GM19193 (cell line): ENCODE measurements at regions not wholly inside any gene's neighbourhood (a gene's known extent, or its start where the extent isn't known, plus 50 kb on each side); places are given as distances from the start of the nearest gene placed in this dataset.

Experiments used
- POLR2A ChIP-seq: IDR thresholded peaks from 4 replicates; pipeline ENCODE4 v1.6.1; 2011; ENCODE audit not compliant: insufficient read depth, insufficient read length; ENCODE audit errors: extremely low read depth

DNA sequence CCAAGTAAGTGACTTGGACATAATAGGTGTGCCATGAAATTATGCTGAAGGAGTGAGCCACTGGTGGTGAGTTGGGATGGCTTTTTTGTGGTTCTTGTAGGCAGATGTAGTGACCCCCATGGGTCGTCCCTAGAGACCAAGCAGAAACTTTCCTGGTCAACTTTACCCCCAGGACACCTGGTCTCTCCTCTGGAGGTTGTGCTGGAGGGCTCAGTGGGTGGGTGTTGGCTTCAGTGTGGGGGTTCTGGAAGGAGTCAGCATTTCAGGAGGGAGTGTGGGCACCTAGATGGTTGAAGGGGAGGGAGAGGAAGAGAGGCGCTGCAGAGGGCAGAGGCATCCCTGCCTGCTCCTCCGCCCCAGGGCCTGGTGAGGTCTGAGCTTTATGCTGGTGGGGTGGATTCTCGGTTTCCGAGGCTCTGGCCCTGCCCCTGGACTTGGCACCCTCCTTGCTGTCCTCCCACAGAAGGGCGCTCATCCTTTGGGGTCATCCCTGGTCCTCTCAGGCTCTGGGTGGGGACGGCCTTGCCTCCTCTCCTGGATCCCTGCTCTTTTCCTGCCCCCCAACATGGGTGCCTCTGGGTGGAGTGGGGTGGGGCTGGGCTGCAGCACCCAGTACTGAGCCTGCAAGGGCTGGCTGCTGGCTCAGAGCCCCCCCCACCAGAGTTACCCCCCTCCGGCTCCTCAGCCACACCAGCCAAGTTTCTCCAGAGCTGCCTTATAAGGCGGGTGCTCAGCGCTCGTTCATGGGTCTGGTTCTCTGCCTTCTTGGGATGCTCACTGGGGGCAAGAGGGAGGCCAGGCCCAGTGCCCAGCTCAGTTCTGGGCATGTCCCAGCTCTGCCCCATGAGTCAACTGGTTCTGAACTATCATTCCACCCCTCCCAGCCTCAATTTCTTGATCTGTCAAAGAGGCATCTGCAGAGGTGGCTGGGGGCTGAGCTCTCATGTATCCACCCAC, 266.8 kb downstream of the SEC14L1 start:
- no peak for TF ChIP-seq POLR2A

- no peak for TF ChIP-seq POLR2A
These were observed 267.5 kb downstream of the SEC14L1 start for GRCh38 chr17:77408284-77408683.

GRCh38 chr17:77409282-77410161, 268.8 kb downstream of the SEC14L1 start:
- TF ChIP-seq POLR2A, result no peak

GRCh38 chr17:77410470-77410869, 269.7 kb downstream of the SEC14L1 start:
- TF ChIP-seq POLR2A, result no peak

- TF ChIP-seq POLR2A, result no peak
These were observed 274.1 kb downstream of the SEC14L1 start for GRCh38 chr17:77414811-77415400.

- no peak for TF ChIP-seq POLR2A
These were observed 275.4 kb downstream of the SEC14L1 start for GRCh38 chr17:77416105-77416713.

DNA sequence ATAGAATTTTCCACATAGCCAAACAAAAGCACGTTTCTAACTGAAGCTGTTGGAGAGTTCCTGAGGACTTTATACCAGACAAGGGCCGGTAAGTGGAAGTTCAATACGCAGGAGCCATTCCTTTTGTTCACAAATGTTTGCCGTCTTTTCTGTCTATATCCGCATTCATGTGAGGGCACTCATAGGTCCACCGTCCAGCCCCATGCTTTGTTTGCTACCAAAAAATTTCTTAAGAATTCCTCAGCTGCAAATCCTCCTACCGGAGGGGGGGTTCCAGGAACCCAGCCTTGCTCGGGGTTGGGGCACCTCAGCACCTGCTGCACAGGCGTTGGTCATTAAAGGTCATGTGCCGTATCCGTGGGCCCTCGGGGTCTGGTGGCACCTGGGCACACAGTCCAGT, 276.8 kb downstream of the SEC14L1 start:
- no peak for TF ChIP-seq POLR2A

- no peak for TF ChIP-seq POLR2A
These were observed 277.8 kb downstream of the SEC14L1 start for GRCh38 chr17:77418609-77419008.

DNA sequence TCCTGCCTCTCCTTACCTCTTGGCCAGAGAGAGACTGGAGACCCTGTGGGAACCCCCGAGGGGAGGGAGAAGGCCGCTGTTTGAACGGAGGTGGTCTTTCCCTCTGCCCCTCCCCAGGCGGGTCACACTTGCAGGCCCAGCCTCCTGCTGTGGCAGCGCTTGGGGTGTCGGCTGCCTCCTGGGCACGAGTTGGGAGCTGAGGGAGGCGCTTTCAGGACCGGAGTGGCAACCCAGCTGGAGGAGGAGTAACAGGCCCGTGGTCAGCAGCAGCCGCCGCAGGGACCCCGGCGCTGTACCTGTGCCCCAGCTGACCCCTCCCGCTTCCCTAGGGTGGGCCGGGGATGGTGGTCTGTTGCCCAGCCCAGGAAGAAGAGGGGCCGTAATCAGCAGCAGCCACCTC, 278.3 kb downstream of the SEC14L1 start:
- no peak for TF ChIP-seq POLR2A

DNA sequence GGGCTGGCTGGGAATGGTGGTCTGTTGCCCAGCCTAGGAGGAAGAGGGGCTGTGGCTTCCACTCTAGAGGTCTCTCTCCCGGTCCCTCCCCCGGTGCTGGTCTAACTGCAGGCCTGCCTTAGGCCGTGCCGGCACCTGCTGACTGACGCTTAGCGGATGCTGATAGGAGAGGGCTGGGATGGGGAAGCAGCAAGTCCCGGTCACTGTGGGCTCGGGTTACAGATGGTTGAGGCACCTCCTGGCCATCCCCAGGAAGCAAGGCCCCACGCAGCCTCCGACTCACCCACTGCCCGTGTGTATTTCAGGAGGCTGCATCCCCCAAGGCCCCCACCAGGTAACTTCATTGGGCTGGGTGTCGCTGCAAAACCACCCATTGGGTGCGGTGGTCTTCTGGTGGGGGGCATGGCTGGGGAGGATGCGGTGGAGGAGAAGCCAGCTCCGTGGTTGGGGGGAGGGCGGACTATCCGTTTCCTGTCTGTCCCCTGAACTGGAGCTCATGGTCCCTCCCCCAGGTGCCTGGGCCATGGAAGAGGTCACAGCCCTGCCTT, 278.9 kb downstream of the SEC14L1 start:
- no peak for TF ChIP-seq POLR2A

DNA sequence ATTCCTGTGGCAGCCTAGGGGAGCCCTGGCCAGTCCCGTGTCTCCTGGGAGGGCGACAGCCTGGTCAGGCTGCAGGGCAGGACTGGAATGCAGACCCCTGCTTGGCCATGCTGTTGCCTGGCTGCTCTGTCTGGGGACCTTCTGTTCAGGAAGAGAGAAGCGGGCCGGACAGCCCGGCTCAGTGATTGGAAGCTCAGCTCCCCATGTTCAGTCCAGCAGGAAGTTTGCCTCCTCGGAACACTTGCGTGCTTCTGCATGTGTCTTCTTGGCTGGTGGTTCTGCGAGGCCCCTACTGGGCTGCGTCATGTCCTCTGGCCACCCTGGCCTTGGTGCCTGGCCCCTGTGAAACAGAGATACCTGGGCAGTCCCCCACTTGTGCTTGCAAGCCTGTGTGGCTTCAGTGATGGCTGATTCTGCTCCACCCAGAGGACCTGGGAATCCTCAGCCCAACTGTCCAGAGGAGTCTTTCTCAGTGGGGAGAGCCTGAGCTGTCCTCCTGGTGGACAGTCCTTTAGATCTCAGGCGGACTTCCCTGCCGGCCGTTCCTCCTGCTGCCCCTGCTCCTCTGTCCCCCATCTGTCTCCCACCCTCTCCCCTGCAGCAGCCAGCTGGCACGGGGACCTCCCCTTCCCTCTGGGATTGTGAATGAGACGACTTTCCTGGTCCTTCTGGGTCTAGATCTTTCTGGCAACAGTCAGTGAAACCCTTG, 279.5 kb downstream of the SEC14L1 start:
- TF ChIP-seq POLR2A, result no peak

- no peak for TF ChIP-seq POLR2A
These were observed 280.2 kb downstream of the SEC14L1 start for GRCh38 chr17:77420804-77421629.

GRCh38 chr17:77421630-77421972, 280.8 kb downstream of the SEC14L1 start:
- TF ChIP-seq POLR2A, result no peak

- TF ChIP-seq POLR2A, result no peak
These were observed 281.5 kb downstream of the SEC14L1 start for GRCh38 chr17:77422104-77422747.
